Adrenal gland (tissue), 9 donors: ENCODE measurements at regions not wholly inside any gene's neighbourhood (a gene's known extent, or its start where the extent isn't known, plus 50 kb on each side); places are given as distances from the start of the nearest gene placed in this dataset.

ENCODE experiments used
- DNase-seq, 7 donors: peaks; one replicate each; pipeline ENCODE4 v3.0.0-alpha.2; 2019 to 2020
- H3K27ac ChIP-seq, 5 donors: fragments of 200-600 bp; sonication (generic) in 4 of 5; 1 replicate in 3 of 5; 2 replicates in 2 of 5; pipeline versions ENCODE4 v1.5.1 to v1.8.0; 2016 to 2020; ENCODE audit warnings: mild to moderate bottlenecking in 1 of 5
- H3K27me3 ChIP-seq: fragments of 200-600 bp; 2 replicates; pipeline ENCODE4 v1.8.0; 2021
- H3K36me3 ChIP-seq, 2 donors: fragments of 200-600 bp; replicated peaks in 1 of 2; 1 replicate in 1 of 2; 2 replicates in 1 of 2; pipeline versions ENCODE4 v1.5.1 to v1.8.0; 2018 to 2022
- H3K4me1 ChIP-seq, 2 donors: fragments of 200-600 bp; replicated peaks in 1 of 2; 1 replicate in 1 of 2; 2 replicates in 1 of 2; pipeline versions ENCODE4 v1.5.1 to v1.8.0; 2018 to 2021
- H3K4me3 ChIP-seq, 4 donors: fragments of 200-600 bp; sonication (generic) in 3 of 4; one replicate each; pipeline ENCODE4 v1.5.1; 2016 to 2018
- H3K9me3 ChIP-seq, 3 donors: fragments of 200-600 bp; sonication (generic) in 1 of 3; replicated peaks in 1 of 3; 1 replicate in 2 of 3; 2 replicates in 1 of 3; pipeline versions ENCODE4 v1.5.1 to v1.8.0; 2016 to 2021
- CTCF ChIP-seq, 6 experiments: fragments of 450-650 bp in 4 of 6; fragments of 200-600 bp in 2 of 6; sonication (generic) in 1 of 6; IDR thresholded peaks; 1 replicate in 5 of 6; 2 replicates in 1 of 6; pipeline versions ENCODE4 v1.5.1 to v1.8.0; 2016 to 2021; ENCODE audit warnings: antibody characterized with exemption in 6 of 6, mild to moderate bottlenecking in 2 of 6, moderate library complexity in 1 of 6
- POLR2A ChIP-seq, 2 donors: fragments of 450-650 bp; IDR thresholded peaks; one replicate each; pipeline ENCODE4 v1.6.1; 2017; ENCODE audit warnings: antibody characterized with exemption in 2 of 2, mild to moderate bottlenecking in 2 of 2, moderate library complexity in 1 of 2
- WGBS, 4 donors: extraction: QIAGEN DNeasy Blood & Tissue Kit in 2 of 4; methylation state at CpG; one replicate each; pipeline versions ENCODE4 v1.1.5 to v1.1.7; 2013 to 2017; 5-methylcytosine and 5-hydroxymethylcytosine counted together
- intact Hi-C, 2 donors: fragments of 100-400 bp; cut with DNase I; formaldehyde crosslinking; loops; one replicate each; pipeline versions ENCODE4 v1.14.1 to v1.15.0; 2022 to 2023
- donor health status: healthy with polysubstance abuse.
- donor health status: Bipolar disorder and iron deficiency.
- donor health status: DM: yes; HTN: yes; CAD: no.
- donor health status: DM: no; HTN: no; CAD: no.
- donor health status: DM: no; HTN: no; CAD: no.

DNA sequence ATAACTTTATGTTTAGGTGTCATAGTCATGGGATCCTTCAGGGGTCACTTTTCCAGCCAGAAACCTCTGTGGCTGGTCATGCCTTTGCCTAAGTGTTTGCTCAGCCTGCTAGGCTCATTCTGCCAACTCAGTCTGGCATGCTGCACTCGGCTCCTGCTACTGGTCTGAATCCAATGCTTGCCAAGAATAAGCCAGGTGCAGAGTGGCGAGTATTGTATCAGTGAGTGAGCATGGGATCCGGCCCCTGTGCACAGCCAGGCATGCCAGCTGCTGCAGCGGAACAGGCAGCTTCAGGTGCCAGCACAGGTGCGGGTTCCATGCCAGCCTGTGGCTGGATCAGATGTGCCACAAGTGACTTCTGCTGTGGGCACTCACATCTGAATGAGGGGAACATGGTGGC, 1269.3 kb upstream of the CNTN5 start:
- no peak for DNase-seq
- Histone ChIP-seq H3K4me1 (no peaks in the 10 kb centered on the region), H3K4me3 (no peak overlapping the region), H3K27ac (no peak overlapping the region), H3K36me3 (no peaks in the 10 kb centered on the region), H3K9me3 (no peaks in the 10 kb centered on the region), H3K27me3 (no peaks in the 10 kb centered on the region)
- 57 to 90% (median 87%) methylated on average over 1 to 5 of the region's 5 CpGs for WGBS, 4 donors
- TF ChIP-seq CTCF (IDR thresholded peaks at IDR 0.05): no peak
- no peak for TF ChIP-seq POLR2A (IDR thresholded peaks at IDR 0.05)
- intact Hi-C loops: no loop called here

DNA sequence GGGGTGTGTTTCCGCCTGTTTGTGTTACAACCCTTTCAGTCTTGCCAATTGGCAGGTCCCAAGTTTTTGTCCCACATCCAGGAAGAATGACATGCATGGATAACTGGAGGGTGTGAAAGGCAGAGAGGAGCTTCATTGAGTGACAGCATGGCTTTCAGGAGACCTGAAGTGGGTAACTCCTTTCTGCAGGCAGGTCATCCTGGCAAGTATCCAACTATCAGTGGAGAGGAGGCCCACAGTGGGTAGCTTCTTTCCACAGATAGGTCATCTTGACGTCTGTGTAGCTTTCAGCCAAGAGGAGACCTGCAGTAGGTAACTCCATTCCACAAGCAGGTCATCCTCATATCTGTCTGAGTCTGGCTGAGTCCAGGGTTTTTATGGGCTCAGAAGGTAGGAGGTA, 1268.8 kb upstream of the CNTN5 start:
- no peak overlapping the region for H3K27ac ChIP-seq
- TF ChIP-seq POLR2A (IDR thresholded peaks at IDR 0.05): no peak
- TF ChIP-seq CTCF (IDR thresholded peaks at IDR 0.05): no peak
- no peak for DNase-seq
- H3K9me3 ChIP-seq: no peaks in the 10 kb centered on the region
- H3K4me1 ChIP-seq: no peaks in the 10 kb centered on the region
- H3K27me3 ChIP-seq: no peaks in the 10 kb centered on the region
- no peaks in the 10 kb centered on the region for H3K36me3 ChIP-seq
- no peak overlapping the region for H3K4me3 ChIP-seq
- WGBS, 4 donors: 79 to 100% (median 90%) methylated on average over 2 of the region's 2 CpGs
- intact Hi-C loops: no loop called here

GRCh38 chr11:97754976-97755375, 1265.8 kb upstream of the CNTN5 start:
- TF ChIP-seq POLR2A (IDR thresholded peaks at IDR 0.05) (no peak), CTCF (IDR thresholded peaks at IDR 0.05) (no peak)
- H3K9me3 ChIP-seq: no peaks in the 10 kb centered on the region
- H3K27ac ChIP-seq: no peak overlapping the region
- no peaks in the 10 kb centered on the region for H3K27me3 ChIP-seq
- intact Hi-C loops: no loop called here
- DNase-seq: no peak
- H3K36me3 ChIP-seq: no peaks in the 10 kb centered on the region
- H3K4me1 ChIP-seq: no peaks in the 10 kb centered on the region
- no peak overlapping the region for H3K4me3 ChIP-seq
- WGBS, 4 donors: 65 to 76% (median 72%) methylated on average over 3 of the region's 3 CpGs

- intact Hi-C loops: no loop called here
- H3K9me3 ChIP-seq: no peaks in the 10 kb centered on the region
- H3K4me3 ChIP-seq: no peak overlapping the region
- 82 to 90% (median 83%) methylated on average over 4 of the region's 4 CpGs for WGBS, 4 donors
- TF ChIP-seq POLR2A (IDR thresholded peaks at IDR 0.05) (no peak), CTCF (IDR thresholded peaks at IDR 0.05) (no peak)
- no peak overlapping the region for H3K27ac ChIP-seq
- H3K4me1 ChIP-seq: no peaks in the 10 kb centered on the region
- no peaks in the 10 kb centered on the region for H3K36me3 ChIP-seq
- no peaks in the 10 kb centered on the region for H3K27me3 ChIP-seq
- no peak for DNase-seq
These were observed 1264.0 kb upstream of the CNTN5 start for GRCh38 chr11:97756571-97757335.
